Muscle layer of duodenum (tissue), 2 donors: ENCODE measurements at regions not wholly inside any gene's neighbourhood (a gene's known extent, or its start where the extent isn't known, plus 50 kb on each side); places are given as distances from the start of the nearest gene placed in this dataset.

Experiments used
- H3K27ac ChIP-seq: one replicate; pipeline ENCODE4 v1.7.0; 2013; ENCODE audit warnings: mild to moderate bottlenecking, low read length
- H3K27me3 ChIP-seq: one replicate; pipeline ENCODE4 v1.7.0; 2013; ENCODE audit warnings: low read depth, mild to moderate bottlenecking, control low read depth, low read length
- H3K36me3 ChIP-seq, 2 donors: one replicate each; pipeline ENCODE4 v1.7.0; 2013; ENCODE audit warnings: low read length in 2 of 2, control low read depth in 1 of 2, mild to moderate bottlenecking in 1 of 2; ENCODE audit not compliant: insufficient read depth in 2 of 2, control insufficient read depth in 1 of 2
- H3K4me1 ChIP-seq, 2 donors: one replicate each; pipeline ENCODE4 v1.7.0; 2013; ENCODE audit warnings: low read length in 2 of 2, mild to moderate bottlenecking in 2 of 2, control low read depth in 1 of 2, moderate library complexity in 1 of 2; ENCODE audit not compliant: insufficient read depth in 2 of 2, control insufficient read depth in 1 of 2
- H3K4me3 ChIP-seq, 2 donors: one replicate each; pipeline ENCODE4 v1.7.0; 2013; ENCODE audit warnings: low read length in 2 of 2, low read depth in 1 of 2, mild to moderate bottlenecking in 1 of 2
- H3K9me3 ChIP-seq, 2 donors: one replicate each; pipeline ENCODE4 v1.7.0; 2013; ENCODE audit warnings: low read length in 2 of 2, control low read depth in 1 of 2, mild to moderate bottlenecking in 1 of 2; ENCODE audit not compliant: control insufficient read depth in 1 of 2
- donor health status: healthy.

GRCh38 chr20:62527781-62528180 lies 52.0 kb upstream of the GATA5 start:
- peaks cover 0 to 7% of the 10 kb centered on the region in 2 donors for H3K4me1 ChIP-seq
- H3K36me3 ChIP-seq = no peaks in the 10 kb centered on the region
- peaks cover 6% of the 10 kb centered on the region for H3K27me3 ChIP-seq
- no peak overlapping the region for H3K4me3 ChIP-seq
- no peak overlapping the region for H3K27ac ChIP-seq
- H3K9me3 ChIP-seq = no peaks in the 10 kb centered on the region

- Histone ChIP-seq H3K27ac (no peak overlapping the region), H3K36me3 (no peaks in the 10 kb centered on the region), H3K4me1 (peaks cover 0 to 7% of the 10 kb centered on the region in 2 donors), H3K9me3 (no peaks in the 10 kb centered on the region), H3K4me3 (no peak overlapping the region), H3K27me3 (no peaks in the 10 kb centered on the region)
These were observed 53.4 kb upstream of the GATA5 start for GRCh38 chr20:62528983-62529891.

- Histone ChIP-seq H3K4me1 (no peaks in the 10 kb centered on the region), H3K9me3 (no peaks in the 10 kb centered on the region), H3K27ac (no peak overlapping the region), H3K27me3 (no peaks in the 10 kb centered on the region), H3K4me3 (no peak overlapping the region), H3K36me3 (no peaks in the 10 kb centered on the region)
These were observed 54.3 kb upstream of the GATA5 start for GRCh38 chr20:62529896-62530642.

GRCh38 chr20:62530643-62531032 lies 54.8 kb upstream of the GATA5 start:
- Histone ChIP-seq H3K4me3 (no peak overlapping the region), H3K36me3 (no peaks in the 10 kb centered on the region), H3K9me3 (no peaks in the 10 kb centered on the region), H3K27me3 (no peaks in the 10 kb centered on the region), H3K27ac (no peak overlapping the region), H3K4me1 (no peaks in the 10 kb centered on the region)

- Histone ChIP-seq H3K27ac (no peak overlapping the region), H3K4me3 (no peak overlapping the region), H3K27me3 (no peaks in the 10 kb centered on the region), H3K36me3 (no peaks in the 10 kb centered on the region), H3K9me3 (no peaks in the 10 kb centered on the region), H3K4me1 (no peaks in the 10 kb centered on the region)
These were observed 55.4 kb upstream of the GATA5 start for GRCh38 chr20:62531046-62531838.

GRCh38 chr20:62532921-62533320 lies 57.1 kb upstream of the GATA5 start:
- no peak overlapping the region for H3K27ac ChIP-seq
- H3K4me1 ChIP-seq = no peaks in the 10 kb centered on the region
- no peaks in the 10 kb centered on the region for H3K27me3 ChIP-seq
- no peaks in the 10 kb centered on the region for H3K9me3 ChIP-seq
- no peaks in the 10 kb centered on the region for H3K36me3 ChIP-seq
- H3K4me3 ChIP-seq = no peak overlapping the region

GRCh38 chr20:62533591-62534495 lies 58.0 kb upstream of the GATA5 start:
- Histone ChIP-seq H3K27ac (no peak overlapping the region), H3K27me3 (no peaks in the 10 kb centered on the region), H3K36me3 (no peaks in the 10 kb centered on the region), H3K4me3 (no peak overlapping the region), H3K9me3 (no peaks in the 10 kb centered on the region), H3K4me1 (no peaks in the 10 kb centered on the region)

- Histone ChIP-seq H3K27ac (no peak overlapping the region), H3K36me3 (no peaks in the 10 kb centered on the region), H3K27me3 (no peaks in the 10 kb centered on the region), H3K4me3 (no peak overlapping the region), H3K9me3 (no peaks in the 10 kb centered on the region), H3K4me1 (peaks cover 0 to 3% of the 10 kb centered on the region in 2 donors)
These were observed 58.9 kb upstream of the GATA5 start for GRCh38 chr20:62534526-62535221.

GRCh38 chr20:62535282-62535811 lies 59.6 kb upstream of the GATA5 start:
- H3K4me1 ChIP-seq = peaks cover 0 to 8% of the 10 kb centered on the region in 2 donors
- H3K27ac ChIP-seq = no peak overlapping the region
- no peak overlapping the region for H3K4me3 ChIP-seq
- no peaks in the 10 kb centered on the region for H3K36me3 ChIP-seq
- H3K9me3 ChIP-seq = no peaks in the 10 kb centered on the region
- no peaks in the 10 kb centered on the region for H3K27me3 ChIP-seq

- H3K27me3 ChIP-seq = no peaks in the 10 kb centered on the region
- no peaks in the 10 kb centered on the region for H3K9me3 ChIP-seq
- H3K27ac ChIP-seq = no peak overlapping the region
- H3K36me3 ChIP-seq = no peaks in the 10 kb centered on the region
- peaks cover 0 to 8% of the 10 kb centered on the region in 2 donors for H3K4me1 ChIP-seq
- no peak overlapping the region for H3K4me3 ChIP-seq
These were observed 60.2 kb upstream of the GATA5 start for GRCh38 chr20:62535964-62536363.
